Neural cell (in vitro differentiated cells): ENCODE measurements at regions not wholly inside any gene's neighbourhood (a gene's known extent, or its start where the extent isn't known, plus 50 kb on each side); places are given as distances from the start of the nearest gene placed in this dataset.

Experiments
- H2AFZ ChIP-seq: fragments of 200-600, 300-800 bp; sonication (generic), shearing (Covaris generic); 2 replicates; pipeline ENCODE4 v1.6.0; 2014; ENCODE audit warnings: low read depth, mild to moderate bottlenecking, antibody characterized with exemption, low read length, moderate library complexity
- H3F3A ChIP-seq: fragments of 200-600 bp; shearing (Covaris generic); 2 replicates; pipeline ENCODE4 v1.6.1; 2016; ENCODE audit warnings: mild to moderate bottlenecking, moderate library complexity, mixed read lengths, antibody characterized with exemption, low read length; ENCODE audit not compliant: insufficient read depth, poor library complexity, severe bottlenecking
- H3K27ac ChIP-seq: fragments of 200-600, 300-800 bp; sonication (generic), shearing (Covaris generic); 2 replicates; pipeline ENCODE4 v1.5.1; 2014; ENCODE audit warnings: mild to moderate bottlenecking, low read length, moderate library complexity
- H3K27me3 ChIP-seq: fragments of 300-800, 200-600 bp; sonication (generic), shearing (Covaris generic); 2 replicates; pipeline ENCODE4 v1.6.0; 2014; ENCODE audit warnings: mild to moderate bottlenecking, low read depth, low read length, moderate library complexity; ENCODE audit not compliant: insufficient read depth
- H3K36me3 ChIP-seq: fragments of 300-800, 200-600 bp; sonication (generic), shearing (Covaris generic); 2 replicates; pipeline ENCODE4 v1.5.1; 2014; ENCODE audit warnings: mild to moderate bottlenecking, antibody characterized with exemption, low read length, moderate library complexity; ENCODE audit not compliant: insufficient read depth
- H3K4me2 ChIP-seq: fragments of 300-800, 200-600 bp; sonication (generic), shearing (Covaris generic); 2 replicates; pipeline ENCODE4 v1.6.0; 2014; ENCODE audit warnings: mild to moderate bottlenecking, low read length
- H3K4me3 ChIP-seq: fragments of 300-800, 200-600 bp; sonication (generic), shearing (Covaris generic); 2 replicates; pipeline ENCODE4 v1.5.1; 2014; ENCODE audit warnings: mild to moderate bottlenecking, low read length, moderate library complexity
- H3K79me2 ChIP-seq: fragments of 200-600 bp; shearing (Covaris generic); replicated peaks from 2 replicates; pipeline ENCODE4 v1.6.0; 2014; ENCODE audit warnings: mild to moderate bottlenecking, low read length, moderate library complexity; ENCODE audit not compliant: insufficient read depth
- H3K9ac ChIP-seq: fragments of 300-800, 200-600 bp; sonication (generic), shearing (Covaris generic); 2 replicates; pipeline ENCODE4 v1.6.1; 2016; ENCODE audit warnings: mild to moderate bottlenecking, low read length, mixed read lengths
- H3K9me2 ChIP-seq: fragments of 200-600 bp; shearing (Covaris generic); 2 replicates; pipeline ENCODE4 v1.6.1; 2016; ENCODE audit warnings: mild to moderate bottlenecking, low read length, mixed read lengths; ENCODE audit not compliant: insufficient read depth
- H3K9me3 ChIP-seq: fragments of 200-600, 300-800 bp; sonication (generic), shearing (Covaris generic); 2 replicates; pipeline ENCODE4 v1.6.1; 2016; ENCODE audit warnings: mild to moderate bottlenecking, mixed run types, low read length, moderate library complexity, mixed read lengths
- H4K20me1 ChIP-seq: fragments of 200-600 bp; shearing (Covaris generic); 2 replicates; pipeline ENCODE4 v1.6.1; 2016; ENCODE audit warnings: mild to moderate bottlenecking, mixed run types; ENCODE audit not compliant: insufficient read depth
- EP300 ChIP-seq: fragments of 450-650 bp; conservative IDR thresholded peaks from 2 replicates; pipeline ENCODE4 v1.6.1; 2014; ENCODE audit warnings: antibody characterized with exemption, mild to moderate bottlenecking, moderate library complexity; ENCODE audit not compliant: poor library complexity, severe bottlenecking
- EZH2 ChIP-seq: fragments of 200-600, 300-800 bp; shearing (Covaris generic), sonication (generic); IDR thresholded peaks from 2 replicates; pipeline ENCODE4 v1.6.1; 2014; ENCODE audit warnings: antibody characterized with exemption, low read length, borderline replicate concordance, mild to moderate bottlenecking; ENCODE audit not compliant: insufficient read depth, poor library complexity, severe bottlenecking
- MXI1 ChIP-seq: fragments of 450-650 bp; conservative IDR thresholded peaks from 2 replicates; pipeline ENCODE4 v1.6.1; 2014; ENCODE audit warnings: antibody characterized with exemption, mild to moderate bottlenecking; ENCODE audit not compliant: poor library complexity, severe bottlenecking
- POLR2AphosphoS5 ChIP-seq: IDR thresholded peaks from 2 replicates; pipeline ENCODE4 v1.6.1; 2012
- RAD21 ChIP-seq: fragments of 450-650 bp; conservative IDR thresholded peaks from 2 replicates; pipeline ENCODE4 v1.6.1; 2014; ENCODE audit warnings: antibody characterized with exemption, mild to moderate bottlenecking, moderate library complexity
- REST ChIP-seq: IDR thresholded peaks from 2 replicates; pipeline ENCODE4 v1.6.1; 2012; ENCODE audit warnings: borderline replicate concordance
- SMC3 ChIP-seq: fragments of 450-650 bp; conservative IDR thresholded peaks from 2 replicates; pipeline ENCODE4 v1.6.1; 2014; ENCODE audit warnings: antibody characterized with exemption, mild to moderate bottlenecking, moderate library complexity; ENCODE audit not compliant: poor library complexity
- TAF1 ChIP-seq: IDR thresholded peaks from 2 replicates; pipeline ENCODE4 v1.6.1; 2012; ENCODE audit warnings: low read depth
- TF ChIP-seq, protein P1 (sequence below): fragments of 450-650 bp; IDR thresholded peaks from 2 replicates; pipeline ENCODE4 v1.5.1; 2014; ENCODE audit warnings: antibody characterized with exemption, mild to moderate bottlenecking, moderate library complexity; ENCODE audit not compliant: poor library complexity, severe bottlenecking

- Histone ChIP-seq H3K4me2 (no peak overlapping the region), H3K27ac (no peak overlapping the region), H3K9ac (no peak overlapping the region), H2AFZ (no peak overlapping the region), H3K27me3 (no peaks in the 10 kb centered on the region), H3K9me3 (no peaks in the 10 kb centered on the region), H3K4me3 (no peak overlapping the region), H3K9me2 (no peaks in the 10 kb centered on the region), H3K36me3 (no peaks in the 10 kb centered on the region), H4K20me1 (no peaks in the 10 kb centered on the region), H3K79me2 (no peaks in the 10 kb centered on the region), H3F3A (peaks cover 2% of the 10 kb centered on the region)
- TF ChIP-seq POLR2AphosphoS5, result no peak
Observed at GRCh38 chr4:121472937-121473721, 92.3 kb upstream of the QRFPR start.

GRCh38 chr4:121464854-121465253, 84.0 kb upstream of the QRFPR start:
- TF ChIP-seq EP300 (no peak), RAD21 (no peak), SMC3 (no peak)
- TF ChIP-seq, protein P1, sequence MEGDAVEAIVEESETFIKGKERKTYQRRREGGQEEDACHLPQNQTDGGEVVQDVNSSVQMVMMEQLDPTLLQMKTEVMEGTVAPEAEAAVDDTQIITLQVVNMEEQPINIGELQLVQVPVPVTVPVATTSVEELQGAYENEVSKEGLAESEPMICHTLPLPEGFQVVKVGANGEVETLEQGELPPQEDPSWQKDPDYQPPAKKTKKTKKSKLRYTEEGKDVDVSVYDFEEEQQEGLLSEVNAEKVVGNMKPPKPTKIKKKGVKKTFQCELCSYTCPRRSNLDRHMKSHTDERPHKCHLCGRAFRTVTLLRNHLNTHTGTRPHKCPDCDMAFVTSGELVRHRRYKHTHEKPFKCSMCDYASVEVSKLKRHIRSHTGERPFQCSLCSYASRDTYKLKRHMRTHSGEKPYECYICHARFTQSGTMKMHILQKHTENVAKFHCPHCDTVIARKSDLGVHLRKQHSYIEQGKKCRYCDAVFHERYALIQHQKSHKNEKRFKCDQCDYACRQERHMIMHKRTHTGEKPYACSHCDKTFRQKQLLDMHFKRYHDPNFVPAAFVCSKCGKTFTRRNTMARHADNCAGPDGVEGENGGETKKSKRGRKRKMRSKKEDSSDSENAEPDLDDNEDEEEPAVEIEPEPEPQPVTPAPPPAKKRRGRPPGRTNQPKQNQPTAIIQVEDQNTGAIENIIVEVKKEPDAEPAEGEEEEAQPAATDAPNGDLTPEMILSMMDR, result no peak

GRCh38 chr4:121462660-121463261, 81.9 kb upstream of the QRFPR start:
- Histone ChIP-seq H3K27me3 (no peaks in the 10 kb centered on the region), H3K4me3 (no peak overlapping the region), H3K27ac (no peak overlapping the region), H3F3A (no peaks in the 10 kb centered on the region), H3K9me3 (no peaks in the 10 kb centered on the region), H3K4me2 (no peak overlapping the region), H3K79me2 (no peaks in the 10 kb centered on the region), H3K36me3 (no peaks in the 10 kb centered on the region), H3K9ac (no peak overlapping the region), H4K20me1 (no peaks in the 10 kb centered on the region), H2AFZ (no peak overlapping the region), H3K9me2 (no peaks in the 10 kb centered on the region)
- no peak for TF ChIP-seq MXI1
- TF ChIP-seq TAF1, result no peak
- TF ChIP-seq EZH2, result no peak
- TF ChIP-seq RAD21, result peak; percentile 45
- TF ChIP-seq, protein P1, result peak; percentile 49
- no peak for TF ChIP-seq POLR2AphosphoS5
- no peak for TF ChIP-seq REST
- peak; percentile 34 for TF ChIP-seq SMC3
- no peak for TF ChIP-seq EP300

More at GRCh38 chr4:121464854-121465253, 84.0 kb upstream of the QRFPR start:
- no peak overlapping the region for H3K4me2 ChIP-seq
- no peaks in the 10 kb centered on the region for H3F3A ChIP-seq
- H3K36me3 ChIP-seq, result no peaks in the 10 kb centered on the region
- no peaks in the 10 kb centered on the region for H3K9me3 ChIP-seq
- H3K27me3 ChIP-seq, result no peaks in the 10 kb centered on the region
- no peak overlapping the region for H3K27ac ChIP-seq
- no peak overlapping the region for H2AFZ ChIP-seq
- no peak overlapping the region for H3K9ac ChIP-seq
- H3K4me3 ChIP-seq, result no peak overlapping the region
- no peaks in the 10 kb centered on the region for H3K79me2 ChIP-seq
- no peaks in the 10 kb centered on the region for H3K9me2 ChIP-seq
- no peaks in the 10 kb centered on the region for H4K20me1 ChIP-seq
